Amniotic stem cell (primary cell): ENCODE measurements at regions not wholly inside any gene's neighbourhood (a gene's known extent, or its start where the extent isn't known, plus 50 kb on each side); places are given as distances from the start of the nearest gene placed in this dataset.
"Not testable (repeated sequence)": the region's sequence is repeated elsewhere in the genome, so short reads cannot be mapped to it uniquely, and the experiment has no call there.

Experiments
- DNase-seq: peaks from one replicate; lab custom pipeline; 2025; lab: John Stamatoyannopoulos, UW

DNA sequence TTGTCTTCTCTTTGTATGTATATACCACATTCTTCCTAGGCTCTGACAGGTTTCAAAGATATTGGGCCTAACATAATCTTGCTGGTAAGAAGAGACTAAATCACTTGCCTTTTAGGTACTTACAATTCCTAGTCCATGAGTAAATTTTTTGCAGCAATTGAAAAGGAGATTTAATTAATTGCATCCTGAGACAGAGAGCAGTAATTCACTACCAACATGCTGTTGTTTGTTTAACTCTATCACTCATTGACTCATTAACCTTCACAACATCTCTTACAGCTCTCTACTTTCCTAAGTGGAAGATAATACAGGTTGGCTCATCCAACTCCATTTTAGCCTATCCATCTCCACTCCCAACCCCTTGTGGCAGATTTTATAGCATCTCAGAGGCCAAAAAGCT is 280.4 kb downstream of the ALDH8A1 start:
- no peak for DNase-seq

GRCh38 chr6:134667111-134667510 is 282.8 kb downstream of the ALDH8A1 start:
- no peak for DNase-seq

GRCh38 chr6:134666125-134666524 is 283.8 kb downstream of the ALDH8A1 start:
- no peak for DNase-seq

- no peak for DNase-seq
Measured at GRCh38 chr6:134665029-134665723, 284.7 kb downstream of the ALDH8A1 start.

DNA sequence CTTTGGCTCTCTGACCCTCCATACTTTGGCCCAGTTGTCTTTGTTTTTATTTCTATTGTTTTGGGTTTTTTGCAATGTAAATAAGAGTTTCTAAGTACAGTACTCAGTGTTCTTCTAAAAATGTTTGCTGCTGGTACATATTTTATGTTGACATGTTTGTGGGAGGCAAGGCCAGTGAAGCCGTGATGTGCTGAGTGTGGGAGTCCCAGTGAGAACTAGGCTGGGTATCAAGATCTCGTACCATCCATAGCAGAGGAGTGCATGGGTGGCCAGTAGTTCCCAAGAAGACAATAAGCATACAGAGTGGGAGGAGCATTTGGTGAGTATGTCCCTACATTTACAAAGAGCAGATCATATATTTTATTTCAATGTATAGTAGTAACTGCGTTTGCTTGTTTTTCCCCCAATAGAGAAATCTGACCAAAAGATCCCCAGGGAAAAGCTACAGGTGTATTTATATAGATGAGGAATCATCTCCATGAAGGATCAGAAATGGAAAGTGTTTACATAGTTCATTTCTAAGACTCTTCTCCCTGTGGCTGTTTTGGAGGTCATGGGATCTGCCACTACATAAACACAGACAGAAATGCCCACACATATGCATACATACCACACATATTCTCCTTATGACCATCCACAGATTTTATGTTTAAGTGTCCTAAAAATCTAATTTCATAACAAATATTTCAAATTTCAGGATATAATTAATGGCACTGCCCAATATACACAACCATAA is 285.9 kb downstream of the ALDH8A1 start:
- no peak for DNase-seq

- DNase-seq = no peak
Measured at GRCh38 chr6:134663356-134663755, 286.5 kb downstream of the ALDH8A1 start.

DNA sequence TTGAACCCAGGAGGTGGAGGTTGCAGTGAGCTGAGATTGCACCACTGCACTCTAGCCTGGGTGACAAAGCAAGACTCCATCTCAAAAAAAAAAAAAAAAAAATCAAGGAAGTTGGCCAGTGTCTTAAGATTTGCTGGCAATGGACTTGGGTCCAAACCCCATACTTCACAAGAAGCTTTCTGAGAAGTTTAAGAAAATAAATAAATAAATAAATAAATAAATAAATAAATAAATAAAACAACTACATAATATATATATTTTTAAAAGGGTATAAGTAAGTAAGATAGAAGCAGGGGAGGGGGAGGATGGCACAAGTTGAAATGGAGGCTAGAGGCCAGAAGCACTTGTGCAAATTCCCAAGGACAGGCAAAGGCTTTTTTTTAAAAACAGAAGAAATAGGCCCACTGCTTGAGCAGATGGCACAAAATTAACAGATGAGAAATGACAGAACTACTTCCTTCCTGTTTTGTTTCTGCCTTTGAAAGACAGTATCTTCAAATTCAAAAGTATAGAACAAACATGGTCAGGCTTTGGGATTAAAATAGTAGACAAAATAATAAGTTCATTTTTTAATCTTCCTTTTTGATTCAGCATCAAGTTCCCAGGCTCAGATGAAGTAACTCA is 287.7 kb downstream of the ALDH8A1 start:
- DNase-seq = no peak

GRCh38 chr6:134659885-134660284 is 290.0 kb downstream of the ALDH8A1 start:
- not testable (repeated sequence) for DNase-seq

DNA sequence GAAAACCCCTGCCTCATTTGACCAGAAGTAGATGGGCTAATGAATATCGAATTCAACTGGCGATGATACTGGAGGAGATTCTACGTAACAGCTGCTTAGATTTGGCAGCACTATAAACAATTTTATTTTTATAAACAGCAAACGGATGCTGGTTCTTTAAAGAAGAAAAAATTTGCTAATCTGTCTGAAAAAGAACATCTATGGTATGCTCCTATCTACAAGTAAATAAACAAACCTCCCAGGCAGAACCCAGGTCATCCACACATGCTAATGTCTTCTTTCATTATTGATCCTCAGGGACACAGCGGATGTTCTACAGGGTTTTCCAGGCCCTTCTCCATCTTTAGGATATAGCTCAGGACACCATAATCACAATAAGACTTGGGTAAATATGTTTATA is 291.3 kb downstream of the ALDH8A1 start:
- DNase-seq = no peak

- no peak for DNase-seq
Measured at GRCh38 chr6:134657751-134658527, 292.0 kb downstream of the ALDH8A1 start.

GRCh38 chr6:134657343-134657742 is 292.6 kb downstream of the ALDH8A1 start:
- no peak for DNase-seq

- DNase-seq = no peak
Measured at GRCh38 chr6:134654751-134655150, 295.1 kb downstream of the ALDH8A1 start.

DNA sequence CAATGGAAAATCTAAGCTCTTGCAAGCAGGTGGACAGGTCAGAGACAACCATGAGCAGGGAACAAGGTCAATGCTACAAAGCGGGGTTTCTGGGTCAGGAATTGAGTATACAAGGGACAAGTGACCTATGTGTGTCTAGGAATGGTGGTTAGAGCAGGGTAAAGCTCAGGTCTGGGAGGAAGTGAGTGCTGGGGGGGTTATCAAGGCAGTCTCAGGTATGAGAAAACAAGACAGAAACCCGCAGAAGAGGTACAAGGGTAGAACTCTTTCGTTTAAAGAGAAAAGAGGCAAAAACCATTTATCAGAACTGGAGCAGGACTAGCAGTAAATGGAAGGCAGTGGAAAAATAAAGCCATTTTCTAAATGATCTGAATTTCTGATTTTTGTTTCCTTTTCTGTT is 298.4 kb downstream of the ALDH8A1 start:
- no peak for DNase-seq

- DNase-seq = no peak
Measured at GRCh38 chr6:134647861-134648260, 302.0 kb downstream of the ALDH8A1 start.

GRCh38 chr6:134642819-134643218 is 307.1 kb downstream of the ALDH8A1 start:
- DNase-seq = no peak

- DNase-seq = no peak
Measured at GRCh38 chr6:134642279-134642678, 307.6 kb downstream of the ALDH8A1 start.

- peak; percentile 64 for DNase-seq
Measured at GRCh38 chr6:134640975-134641429, 308.9 kb downstream of the ALDH8A1 start.

DNA sequence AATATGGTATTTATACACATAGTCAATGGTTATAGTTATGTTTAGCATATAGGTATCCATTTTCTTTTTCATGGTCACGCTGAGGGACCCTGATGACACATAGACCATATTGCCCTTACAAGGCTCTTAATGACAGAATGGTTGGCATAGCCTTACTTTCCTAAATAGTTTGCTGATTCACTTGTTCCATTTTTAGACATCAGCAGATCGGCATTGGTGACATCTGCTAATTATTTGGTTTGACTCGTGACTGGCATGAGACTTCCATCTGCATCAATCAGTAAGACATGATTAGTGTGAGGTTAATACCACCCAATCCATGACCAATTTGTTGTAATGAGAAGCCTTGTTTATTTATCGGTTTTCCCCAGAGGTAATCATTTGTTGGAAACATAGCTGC is 309.7 kb downstream of the ALDH8A1 start:
- no peak for DNase-seq

DNA sequence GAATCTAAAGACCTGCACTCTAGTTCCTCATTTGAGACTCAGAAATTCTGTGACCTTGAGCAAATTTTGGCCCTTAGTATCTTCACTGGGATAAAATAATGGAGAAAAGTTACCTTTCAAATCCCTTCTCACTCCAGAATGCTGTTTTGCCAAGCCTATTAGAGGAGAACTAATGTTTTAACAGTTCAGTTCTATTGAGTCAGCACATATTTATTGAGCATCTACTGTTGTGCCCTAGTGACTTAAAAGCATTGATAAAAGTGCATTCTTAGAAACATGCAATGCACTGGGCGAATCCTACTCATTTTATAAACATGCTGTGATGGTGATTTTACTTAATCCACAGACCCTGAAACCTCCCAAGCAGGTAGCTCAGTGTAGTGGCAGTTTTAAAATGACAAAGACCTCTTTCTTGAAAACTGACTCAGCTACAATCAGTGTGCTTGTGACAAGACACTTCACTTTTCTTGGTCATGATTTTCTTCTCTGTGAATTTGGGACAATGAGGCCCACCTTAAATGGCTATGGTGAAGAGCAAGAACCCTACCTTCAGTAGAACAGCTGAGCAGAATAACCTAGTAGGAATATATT is 312.0 kb downstream of the ALDH8A1 start:
- DNase-seq = no peak

- no peak for DNase-seq
Measured at GRCh38 chr6:134637282-134637681, 312.6 kb downstream of the ALDH8A1 start.

DNA sequence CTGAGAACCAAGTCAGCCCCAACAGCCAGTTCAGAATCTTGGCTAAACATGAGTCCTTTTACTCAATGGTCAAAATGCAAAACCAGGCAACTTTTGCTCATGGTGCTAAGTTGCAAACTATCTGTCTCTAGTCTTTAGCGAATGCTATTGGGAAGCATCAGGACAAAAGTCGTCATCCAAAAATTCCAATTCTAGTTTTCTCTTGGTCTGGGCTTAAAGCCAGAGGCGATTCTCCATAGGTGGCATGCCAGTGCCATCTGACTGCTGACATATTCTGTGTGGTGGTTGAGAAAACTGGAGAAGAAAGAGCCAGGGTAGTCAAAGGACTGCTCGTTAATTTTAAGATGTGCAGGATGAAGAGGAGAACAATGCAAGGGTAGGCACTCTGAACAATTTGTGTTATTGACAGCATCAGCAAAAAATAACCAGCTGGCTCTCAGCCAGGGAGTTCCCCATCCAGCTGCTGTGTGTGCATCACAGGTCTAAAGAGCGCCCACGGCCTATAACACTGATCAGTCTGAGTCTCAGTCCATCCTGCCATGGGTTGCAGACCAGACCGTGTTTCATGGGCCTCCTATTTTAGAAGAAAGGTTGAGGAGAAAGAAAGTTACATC is 313.6 kb downstream of the ALDH8A1 start:
- DNase-seq = no peak
